Kidney capillary endothelial cell (primary cell): ENCODE measurements at regions not wholly inside any gene's neighbourhood (a gene's known extent, or its start where the extent isn't known, plus 50 kb on each side); places are given as distances from the start of the nearest gene placed in this dataset.

Experiments
- DNase-seq: peaks from one replicate; pipeline ENCODE4 v3.0.0-alpha.2; 2018; ENCODE audit warnings: low spot score

- DNase-seq, result no peak
These were observed 61.0 kb downstream of the GTPBP8 start for GRCh38 chr3:113051787-113052186.

- no peak for DNase-seq
These were observed 62.4 kb downstream of the GTPBP8 start for GRCh38 chr3:113053169-113053568.

GRCh38 chr3:113054552-113054951 lies 63.8 kb downstream of the GTPBP8 start:
- DNase-seq, result no peak

- DNase-seq, result no peak
These were observed 64.4 kb downstream of the GTPBP8 start for GRCh38 chr3:113055201-113055600.

DNA sequence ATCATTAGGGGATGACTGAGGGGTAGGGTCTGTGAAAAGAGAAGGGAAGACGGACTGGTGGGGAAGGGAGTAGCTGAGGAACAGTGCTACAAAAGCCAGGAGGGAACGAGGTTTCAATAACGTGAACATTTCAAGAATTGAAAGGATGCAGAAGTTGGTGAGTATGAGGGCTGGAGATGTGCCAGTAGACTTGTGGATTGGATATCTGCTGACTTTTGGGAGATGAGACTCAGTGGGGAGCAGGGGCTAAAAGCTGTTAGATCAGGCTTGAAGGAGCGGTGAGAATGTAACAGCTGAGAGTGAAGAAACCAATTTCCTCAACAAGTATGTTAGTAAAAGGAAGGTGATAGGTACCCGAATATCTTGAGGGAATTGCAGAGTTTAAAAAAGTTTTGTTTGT lies 65.2 kb downstream of the GTPBP8 start:
- DNase-seq, result no peak

- DNase-seq, result no peak
These were observed 66.3 kb downstream of the GTPBP8 start for GRCh38 chr3:113057117-113057516.

DNA sequence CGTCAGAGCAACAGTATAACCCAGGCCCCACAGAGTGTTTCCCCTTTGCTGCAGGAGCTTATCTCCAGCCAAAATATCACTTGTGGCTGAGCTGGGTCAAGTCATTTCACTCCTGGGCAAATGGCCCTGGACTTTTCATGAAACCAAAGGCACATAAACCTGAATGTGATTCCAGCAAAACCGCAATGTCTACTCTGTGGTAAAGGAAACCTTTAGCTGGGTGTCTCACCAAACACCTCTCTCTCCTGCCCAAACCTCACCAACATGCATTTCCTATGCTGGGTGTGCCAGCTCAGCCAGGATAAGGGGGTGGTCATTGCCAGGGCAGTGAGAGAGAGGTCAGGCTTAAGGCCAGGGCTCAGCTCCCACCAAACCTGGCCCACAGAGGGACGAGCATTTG lies 67.4 kb downstream of the GTPBP8 start:
- DNase-seq, result no peak

DNA sequence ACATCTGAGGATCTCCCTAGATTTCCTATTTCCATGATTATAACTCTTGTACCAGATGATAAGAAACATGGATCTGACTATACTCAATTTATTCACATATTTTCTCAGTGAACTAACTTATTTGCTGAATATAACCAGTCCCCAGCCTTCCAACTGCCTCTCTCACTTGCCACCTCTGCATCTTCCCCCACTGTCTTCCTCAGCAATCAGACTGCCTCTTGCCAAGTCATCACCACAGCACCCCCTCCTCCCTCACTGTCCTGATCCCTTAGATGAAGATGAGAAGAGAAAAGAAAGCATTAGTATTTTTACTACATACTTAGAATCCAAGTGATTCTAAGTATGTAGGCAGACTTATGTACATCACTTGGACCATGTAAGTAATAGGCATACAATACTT lies 71.9 kb downstream of the GTPBP8 start:
- no peak for DNase-seq

- no peak for DNase-seq
These were observed 72.5 kb downstream of the GTPBP8 start for GRCh38 chr3:113063126-113063894.

GRCh38 chr3:113064183-113064582 lies 73.4 kb downstream of the GTPBP8 start:
- DNase-seq, result no peak

DNA sequence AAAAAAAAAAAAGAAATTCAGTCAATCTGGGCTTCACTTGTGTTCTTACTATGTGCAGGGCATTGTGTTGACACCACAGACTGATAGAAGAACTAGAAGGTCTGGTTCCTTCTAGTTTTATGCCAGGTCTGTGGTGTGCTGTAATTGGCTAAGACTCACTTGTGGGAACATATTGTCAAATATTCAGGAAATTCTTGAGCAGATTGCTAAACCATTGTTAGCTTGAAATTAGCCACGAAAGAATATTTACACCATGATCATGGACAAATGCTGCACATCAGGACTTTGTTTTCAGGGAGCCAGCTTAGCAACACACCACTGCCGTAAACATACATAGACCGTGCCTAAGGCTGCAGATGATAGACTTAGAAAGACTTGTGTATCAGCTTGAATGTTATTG lies 74.6 kb downstream of the GTPBP8 start:
- DNase-seq, result no peak

GRCh38 chr3:113070072-113070640 lies 79.4 kb downstream of the GTPBP8 start:
- DNase-seq, result no peak

DNA sequence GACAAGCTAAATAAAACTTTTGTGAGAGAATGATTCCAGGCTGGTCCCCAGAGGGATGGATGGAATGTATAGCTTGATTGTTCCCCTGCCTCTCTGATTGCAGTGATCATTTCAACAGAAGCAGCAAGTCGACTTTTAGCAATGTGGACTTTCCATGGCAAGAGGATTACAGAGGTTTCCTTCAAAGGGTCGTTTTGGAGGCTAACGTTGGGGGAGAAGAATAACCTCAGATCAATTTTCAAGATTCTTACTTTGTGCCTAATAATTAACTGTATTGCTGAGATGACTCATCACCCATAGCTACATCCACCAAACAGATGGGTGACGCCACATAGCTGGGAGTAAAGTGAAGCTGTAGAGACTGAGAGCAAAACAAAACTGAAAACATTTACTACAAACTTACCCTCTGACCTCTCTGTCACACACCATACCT lies 79.9 kb downstream of the GTPBP8 start:
- DNase-seq, result no peak

- DNase-seq, result no peak
These were observed 84.8 kb downstream of the GTPBP8 start for GRCh38 chr3:113075588-113075987.

DNA sequence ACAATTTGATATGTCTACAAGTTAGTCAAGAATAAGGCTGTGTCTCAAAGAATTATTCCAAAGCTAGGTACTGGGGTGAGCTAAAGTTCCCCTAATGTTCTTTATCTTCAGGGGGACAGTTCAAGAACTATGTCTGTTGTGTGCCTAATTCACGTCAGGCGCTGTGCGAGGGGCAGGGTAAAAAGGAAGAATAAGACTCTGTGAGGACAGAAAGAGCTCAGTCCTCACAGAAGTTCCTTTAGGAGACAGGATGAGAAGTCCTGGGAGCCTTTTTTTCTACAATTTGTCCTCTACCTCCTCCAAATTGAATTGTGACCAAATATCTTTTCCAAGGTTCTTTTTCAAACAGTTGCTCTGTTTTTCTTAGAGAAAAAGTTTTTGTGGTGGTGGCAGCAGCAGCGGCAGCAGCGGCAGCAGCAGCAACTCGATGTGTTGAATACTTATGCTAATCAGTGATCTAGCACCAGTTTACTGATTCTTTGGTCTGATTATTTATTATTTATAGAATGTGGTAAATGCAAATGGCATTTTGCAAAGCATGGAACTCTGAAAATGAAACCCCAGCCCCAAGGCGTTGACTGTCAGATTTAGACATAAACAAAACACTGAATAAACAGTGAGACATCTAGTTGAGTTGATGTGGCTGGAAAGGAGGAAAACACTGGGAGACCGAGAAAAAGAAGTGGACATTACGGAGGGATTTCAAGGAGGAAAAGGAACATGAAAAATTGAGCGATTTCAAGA lies 88.6 kb downstream of the GTPBP8 start:
- DNase-seq, result no peak

DNA sequence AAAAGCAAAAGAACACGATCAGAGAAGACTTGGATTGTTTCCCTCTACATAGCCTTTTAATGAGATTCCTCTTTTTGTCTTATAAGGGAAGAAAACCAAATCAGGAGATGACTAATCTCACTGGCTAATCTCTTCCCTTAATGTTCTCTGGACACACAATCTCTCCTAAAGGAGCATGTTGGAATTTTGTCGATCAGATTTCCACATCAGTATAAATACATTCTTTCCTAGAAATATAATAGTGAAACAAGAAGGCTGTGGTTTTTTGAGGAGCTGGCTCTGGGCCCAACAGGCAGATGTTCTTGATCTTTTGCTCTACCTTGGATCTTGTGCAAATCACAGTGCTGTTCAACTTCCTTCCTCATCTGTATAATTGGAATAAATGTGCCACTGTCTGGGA lies 94.0 kb downstream of the GTPBP8 start:
- no peak for DNase-seq

DNA sequence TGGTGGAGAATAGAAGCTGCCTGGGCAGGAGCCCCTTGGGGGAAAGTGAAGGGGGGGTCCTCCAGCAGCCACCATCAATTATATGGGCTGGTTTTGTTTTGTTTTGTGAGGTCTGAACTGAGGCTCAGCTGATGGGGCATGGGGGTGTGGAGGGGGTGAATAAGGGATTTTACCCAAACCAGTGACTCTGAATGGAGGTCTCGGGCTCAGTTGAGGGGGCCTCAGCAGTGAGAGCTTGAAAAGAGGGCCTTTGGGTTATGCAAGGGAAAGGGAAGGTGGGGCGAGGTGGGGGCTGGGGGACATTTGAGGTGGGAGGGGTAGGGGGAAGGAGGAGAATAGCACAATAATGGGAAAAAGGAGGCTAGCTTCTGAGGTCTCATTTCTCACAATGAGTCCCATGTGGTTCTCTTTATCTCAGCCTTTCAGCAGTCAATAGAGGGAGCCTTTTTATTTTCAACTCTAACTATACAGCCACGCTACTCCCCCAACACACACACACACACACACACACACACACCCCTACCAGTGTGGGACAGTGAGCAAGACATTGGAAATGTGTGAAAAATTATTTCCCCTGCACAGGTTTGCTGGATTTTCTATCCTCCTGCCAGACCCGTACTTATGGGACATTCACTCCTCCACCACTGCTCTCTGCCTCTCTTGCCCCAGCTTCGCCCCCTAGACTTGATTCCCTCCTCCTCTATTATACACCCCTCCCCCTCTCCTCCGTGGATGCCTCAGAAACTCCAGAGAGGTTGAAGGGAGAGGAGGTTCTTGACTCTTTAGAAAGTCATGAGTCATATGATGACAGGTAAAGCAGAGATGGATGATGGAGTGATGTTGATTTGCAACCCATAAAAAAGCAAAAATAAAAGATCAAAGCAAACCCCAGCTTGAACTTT lies 96.0 kb downstream of the GTPBP8 start:
- DNase-seq, result no peak

- no peak for DNase-seq
These were observed 97.8 kb downstream of the GTPBP8 start for GRCh38 chr3:113088616-113089015.

GRCh38 chr3:113091417-113091816 lies 100.6 kb downstream of the GTPBP8 start:
- DNase-seq, result no peak

GRCh38 chr3:113092746-113093145 lies 102.0 kb downstream of the GTPBP8 start:
- no peak for DNase-seq

DNA sequence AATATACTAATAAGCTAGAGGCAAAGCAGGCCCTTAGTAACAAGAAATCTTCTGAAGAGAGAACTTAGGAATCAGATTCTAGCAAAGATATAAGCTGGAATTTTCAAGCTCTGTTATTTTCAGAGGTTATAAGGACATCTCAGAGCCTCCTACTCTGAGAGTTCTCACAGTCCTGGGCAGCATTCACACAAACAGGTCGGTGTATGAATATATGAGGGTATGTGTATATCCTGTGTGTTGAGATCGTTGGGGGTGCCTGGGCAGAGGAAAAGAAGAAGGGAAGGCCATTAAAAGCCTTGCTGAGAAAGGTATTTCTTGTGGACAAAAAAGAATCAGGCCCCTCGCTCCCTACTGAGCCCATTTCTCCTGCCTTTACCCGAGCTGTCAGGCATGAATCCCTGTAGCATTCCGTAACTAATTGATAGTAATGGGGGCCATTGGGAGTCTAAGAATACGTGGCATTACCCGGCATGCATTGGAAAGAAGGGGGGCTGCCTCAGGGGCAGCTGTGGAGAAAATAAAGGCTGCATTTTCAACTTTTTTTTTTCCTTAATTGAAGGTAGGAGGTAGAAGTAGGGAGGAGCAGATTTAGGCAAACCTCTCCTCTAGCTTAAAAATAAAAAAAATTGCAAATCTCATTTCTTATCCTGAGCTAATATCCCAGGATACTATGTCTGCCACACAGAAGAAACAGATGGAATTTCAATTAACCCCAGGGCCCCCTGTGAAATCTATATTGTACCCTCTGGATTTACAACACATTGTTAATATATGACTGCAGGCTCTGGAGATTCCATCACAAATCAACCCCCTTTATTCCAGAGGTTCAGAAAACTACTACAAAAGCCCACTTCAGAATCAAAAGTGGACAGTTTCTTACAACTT lies 103.8 kb downstream of the GTPBP8 start:
- DNase-seq, result no peak
